ENCODE measurements at regions not wholly inside any gene's neighbourhood (a gene's known extent, or its start where the extent isn't known, plus 50 kb on each side); places are given as distances from the start of the nearest gene placed in this dataset.

DNA sequence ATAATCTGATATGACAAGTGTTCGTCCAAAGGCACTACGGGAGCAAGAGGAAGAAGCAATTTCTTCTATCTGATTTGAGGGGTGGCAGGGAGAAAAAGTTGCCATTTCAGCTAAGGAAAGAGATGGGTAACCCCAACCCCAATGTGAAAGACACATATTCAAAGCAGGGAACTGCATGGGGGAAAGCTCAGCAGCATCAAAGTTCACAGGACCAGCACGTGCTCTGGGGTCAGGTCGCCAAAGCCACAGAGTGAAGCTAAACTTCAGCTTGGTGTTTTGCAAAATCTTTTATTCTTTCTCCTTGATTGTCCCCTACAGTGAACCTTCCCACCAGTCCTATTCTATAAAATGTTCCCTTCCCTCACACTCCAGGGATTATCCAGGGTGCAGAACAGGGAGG is 112.8 kb upstream of the PPP2R2D start:
- Histone ChIP-seq H3K4me3 (no peak overlapping the region), H3K4me1 (no peaks in the 10 kb centered on the region), H3K27ac (no peak overlapping the region), H3K27me3 (peaks cover 14% of the 10 kb centered on the region), H3K36me3 (no peaks in the 10 kb centered on the region), H3K9me3 (no peaks in the 10 kb centered on the region)
- peak in 1 of 2 donors; percentile 56 for DNase-seq (ENCODE audit: low spot score in 2 of 2)
- TF ChIP-seq POLR2A (IDR thresholded peaks at IDR 0.05) (no peak), POLR2AphosphoS5 (IDR thresholded peaks at IDR 0.05) (no peak), EP300 (IDR thresholded peaks at IDR 0.05) (no peak)
- TF ChIP-seq, protein P1, sequence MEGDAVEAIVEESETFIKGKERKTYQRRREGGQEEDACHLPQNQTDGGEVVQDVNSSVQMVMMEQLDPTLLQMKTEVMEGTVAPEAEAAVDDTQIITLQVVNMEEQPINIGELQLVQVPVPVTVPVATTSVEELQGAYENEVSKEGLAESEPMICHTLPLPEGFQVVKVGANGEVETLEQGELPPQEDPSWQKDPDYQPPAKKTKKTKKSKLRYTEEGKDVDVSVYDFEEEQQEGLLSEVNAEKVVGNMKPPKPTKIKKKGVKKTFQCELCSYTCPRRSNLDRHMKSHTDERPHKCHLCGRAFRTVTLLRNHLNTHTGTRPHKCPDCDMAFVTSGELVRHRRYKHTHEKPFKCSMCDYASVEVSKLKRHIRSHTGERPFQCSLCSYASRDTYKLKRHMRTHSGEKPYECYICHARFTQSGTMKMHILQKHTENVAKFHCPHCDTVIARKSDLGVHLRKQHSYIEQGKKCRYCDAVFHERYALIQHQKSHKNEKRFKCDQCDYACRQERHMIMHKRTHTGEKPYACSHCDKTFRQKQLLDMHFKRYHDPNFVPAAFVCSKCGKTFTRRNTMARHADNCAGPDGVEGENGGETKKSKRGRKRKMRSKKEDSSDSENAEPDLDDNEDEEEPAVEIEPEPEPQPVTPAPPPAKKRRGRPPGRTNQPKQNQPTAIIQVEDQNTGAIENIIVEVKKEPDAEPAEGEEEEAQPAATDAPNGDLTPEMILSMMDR (IDR thresholded peaks at IDR 0.05), result no peak
- WGBS, result 71% methylated on average over 4 of the region's 4 CpGs

DNA sequence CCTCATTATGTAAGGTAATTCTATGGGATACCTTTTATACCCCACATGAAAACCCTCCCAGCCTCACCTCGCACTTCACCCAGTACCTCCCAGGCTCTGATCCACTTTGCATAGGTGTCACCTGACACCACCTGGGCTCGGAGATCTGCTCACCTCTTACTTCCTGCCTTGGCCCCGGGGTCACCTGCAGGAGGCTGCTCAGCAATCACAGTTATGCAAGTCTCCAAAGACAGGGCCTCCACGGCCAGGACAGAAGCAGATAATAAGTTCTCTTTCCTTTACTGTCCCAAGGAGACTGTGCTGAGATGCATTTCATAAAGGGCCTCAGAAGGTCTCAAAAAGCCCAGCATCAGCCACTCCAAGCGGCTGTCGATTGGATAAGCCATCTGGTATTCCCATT is 112.4 kb upstream of the PPP2R2D start:
- peak in 1 of 2 donors; percentile 67 for DNase-seq (ENCODE audit: low spot score in 2 of 2)
- 47% methylated on average over 6 of the region's 6 CpGs for WGBS
- H3K4me3 ChIP-seq, result no peak overlapping the region
- H3K36me3 ChIP-seq, result no peaks in the 10 kb centered on the region
- H3K27me3 ChIP-seq, result peaks cover 15% of the 10 kb centered on the region
- TF ChIP-seq POLR2A (IDR thresholded peaks at IDR 0.05) (no peak), EP300 (IDR thresholded peaks at IDR 0.05) (no peak), POLR2AphosphoS5 (IDR thresholded peaks at IDR 0.05) (no peak)
- TF ChIP-seq, protein P1 (IDR thresholded peaks at IDR 0.05), result no peak
- H3K27ac ChIP-seq, result no peak overlapping the region
- H3K4me1 ChIP-seq, result no peaks in the 10 kb centered on the region
- H3K9me3 ChIP-seq, result no peaks in the 10 kb centered on the region

DNA sequence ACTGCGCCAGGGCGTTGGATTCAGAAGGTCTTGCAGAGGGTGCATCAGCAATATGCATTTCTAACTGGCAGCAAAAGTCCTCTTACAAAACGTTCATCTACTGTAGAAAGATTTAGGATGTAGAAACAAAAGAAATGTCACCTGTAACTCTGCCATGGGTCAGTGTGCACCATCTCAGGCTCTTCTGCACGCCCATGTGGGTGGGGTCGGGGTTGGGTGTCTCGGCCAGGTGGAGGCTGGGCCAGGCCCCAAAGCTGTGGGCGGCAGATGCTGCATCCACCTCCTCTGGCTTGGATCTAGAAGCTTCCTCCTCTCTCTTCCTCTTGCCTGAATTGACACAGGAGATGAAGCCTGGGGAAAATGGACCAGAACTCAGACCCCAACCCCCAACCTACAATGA is 111.3 kb upstream of the PPP2R2D start:
- DNase-seq (ENCODE audit: low spot score in 2 of 2), result peak in 1 of 2 donors; percentile 61
- WGBS, result 78% methylated on average over 6 of the region's 7 CpGs

DNA sequence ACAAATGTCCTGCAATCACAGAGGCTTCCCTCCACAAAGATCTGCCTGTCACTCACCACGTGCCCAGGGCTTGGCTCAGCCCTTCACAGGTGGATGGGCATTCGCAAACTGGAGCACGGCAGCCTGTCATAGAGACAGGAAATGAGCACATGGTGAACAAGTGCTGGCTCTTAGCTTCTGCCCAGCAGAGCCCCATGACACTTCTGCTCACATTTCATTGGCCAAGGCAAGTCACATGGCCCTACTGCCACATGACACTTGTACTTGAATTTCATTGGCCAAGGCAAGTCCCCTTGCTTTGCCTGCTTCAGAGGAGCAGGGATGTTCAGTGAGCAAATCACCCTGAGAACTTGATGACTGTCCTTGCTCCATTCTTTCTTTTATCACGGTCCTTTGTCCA is 110.8 kb upstream of the PPP2R2D start:
- peak in 1 of 2 donors; percentile 21 for DNase-seq (ENCODE audit: low spot score in 2 of 2)

More for the DNA sequence above, 111.3 kb upstream of the PPP2R2D start:
- no peaks in the 10 kb centered on the region for H3K4me1 ChIP-seq
- no peak overlapping the region for H3K4me3 ChIP-seq
- H3K36me3 ChIP-seq, result no peaks in the 10 kb centered on the region
- H3K27me3 ChIP-seq, result peaks cover 15% of the 10 kb centered on the region
- TF ChIP-seq POLR2AphosphoS5 (IDR thresholded peaks at IDR 0.05) (no peak), EP300 (IDR thresholded peaks at IDR 0.05) (no peak)
- TF ChIP-seq, protein P1 (IDR thresholded peaks at IDR 0.05), result no peak
- no peak overlapping the region for H3K27ac ChIP-seq
- no peaks in the 10 kb centered on the region for H3K9me3 ChIP-seq

DNA sequence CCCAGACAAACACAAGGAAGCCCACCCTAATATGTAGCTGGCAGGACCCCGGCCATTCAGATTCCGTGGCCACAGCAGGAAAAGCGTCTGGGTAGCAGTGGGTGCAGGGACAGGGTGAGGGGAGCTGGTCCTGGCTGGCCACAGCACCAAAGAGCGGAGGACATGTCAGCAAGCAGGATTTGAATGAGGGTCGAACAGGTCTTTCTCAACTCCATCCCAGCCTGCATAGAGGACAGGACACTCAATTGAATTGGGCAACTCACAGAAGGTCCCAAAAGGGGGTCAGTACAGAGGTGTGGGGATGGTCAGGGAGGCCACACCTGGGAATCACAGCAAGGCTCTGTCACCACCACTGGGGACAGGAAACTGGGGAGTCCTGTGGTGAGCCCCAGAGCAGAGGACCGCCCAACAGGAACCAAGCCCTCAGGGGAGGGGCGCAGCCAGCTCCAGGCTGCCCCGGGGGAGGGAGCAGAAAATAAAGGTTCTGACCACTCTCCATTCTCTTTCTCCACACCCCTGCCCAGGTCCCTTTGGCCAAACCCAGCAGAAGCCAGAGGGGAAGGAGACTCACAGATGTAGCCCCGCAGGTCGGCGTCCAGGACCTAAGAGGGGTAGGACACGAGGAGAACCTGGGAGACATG is 108.7 kb upstream of the PPP2R2D start:
- TF ChIP-seq, protein P1 (IDR thresholded peaks at IDR 0.05), result no peak
- TF ChIP-seq EP300 (IDR thresholded peaks at IDR 0.05) (no peak), POLR2A (IDR thresholded peaks at IDR 0.05) (no peak)
- 76% methylated on average over 11 of the region's 12 CpGs for WGBS
- no peaks in the 10 kb centered on the region for H3K36me3 ChIP-seq
- H3K4me1 ChIP-seq, result no peaks in the 10 kb centered on the region
- no peak overlapping the region for H3K27ac ChIP-seq
- peak; percentile 29 to 61 for DNase-seq (ENCODE audit: low spot score in 2 of 2)
- H3K4me3 ChIP-seq, result no peak overlapping the region
- peaks cover 15% of the 10 kb centered on the region for H3K27me3 ChIP-seq
- H3K9me3 ChIP-seq, result no peaks in the 10 kb centered on the region

More for the DNA sequence above, 110.8 kb upstream of the PPP2R2D start:
- no peaks in the 10 kb centered on the region for H3K4me1 ChIP-seq
- H3K9me3 ChIP-seq, result no peaks in the 10 kb centered on the region
- peaks cover 15% of the 10 kb centered on the region for H3K27me3 ChIP-seq
- WGBS, result 93% methylated on average over 4 of the region's 4 CpGs
- H3K4me3 ChIP-seq, result no peak overlapping the region
- no peak overlapping the region for H3K27ac ChIP-seq
- no peaks in the 10 kb centered on the region for H3K36me3 ChIP-seq
- TF ChIP-seq POLR2AphosphoS5 (IDR thresholded peaks at IDR 0.05), result no peak
- TF ChIP-seq EP300 (IDR thresholded peaks at IDR 0.05), result no peak
- TF ChIP-seq POLR2A (IDR thresholded peaks at IDR 0.05), result no peak
- TF ChIP-seq, protein P1 (IDR thresholded peaks at IDR 0.05), result no peak

All from suprapubic skin (tissue), 4 donors.